CD8-positive, alpha-beta memory T cell (primary cell): ENCODE measurements at regions not wholly inside any gene's neighbourhood (a gene's known extent, or its start where the extent isn't known, plus 50 kb on each side); places are given as distances from the start of the nearest gene placed in this dataset.
A peak's percentile ranks its signal among the peaks of the same experiment; 100 is the strongest.

ENCODE experiments used
- CTCF ChIA-PET: fragments of 350-600 bp; sonication (Branson Sonifier 250); formaldehyde crosslinking; loops from one replicate; lab custom pipeline; 2021; ENCODE audit warnings: antibody characterized with exemption; lab: Charles Lee
- POLR2A ChIA-PET: fragments of 350-600 bp; sonication (Branson Sonifier 250); formaldehyde crosslinking; loops from one replicate; lab custom pipeline; 2021; ENCODE audit warnings: antibody characterized with exemption; lab: Charles Lee
- DNase-seq, 5 donors: peaks; one replicate each; pipeline versions ENCODE4 v3.0.0 to v3.0.0-alpha.2; 2020 to 2022; ENCODE audit warnings: mixed read lengths in 1 of 5
- H3K27ac ChIP-seq: one replicate; pipeline ENCODE4 v1.7.0; 2013; ENCODE audit warnings: low read depth, mild to moderate bottlenecking, low read length, moderate library complexity
- H3K27me3 ChIP-seq: 2 replicates; pipeline ENCODE4 v1.7.0; 2013; ENCODE audit warnings: low read length, mild to moderate bottlenecking; ENCODE audit not compliant: insufficient read depth, poor library complexity, severe bottlenecking
- H3K36me3 ChIP-seq: 2 replicates; pipeline ENCODE4 v1.7.0; 2013; ENCODE audit warnings: mild to moderate bottlenecking, low read length, moderate library complexity; ENCODE audit not compliant: insufficient read depth
- H3K4me1 ChIP-seq: 2 replicates; pipeline ENCODE4 v1.7.0; 2013; ENCODE audit warnings: mild to moderate bottlenecking, low read length, moderate library complexity; ENCODE audit not compliant: insufficient read depth
- H3K4me3 ChIP-seq: 2 replicates; pipeline ENCODE4 v1.7.0; 2013; ENCODE audit warnings: mild to moderate bottlenecking, low read length
- H3K9me3 ChIP-seq: 2 replicates; pipeline ENCODE4 v1.7.0; 2013; ENCODE audit warnings: mild to moderate bottlenecking, low read length
- H3K27ac Mint-ChIP-seq, 8 donors: one replicate each; pipeline ENCODE4 v1.8.0; 2020 to 2021; ENCODE audit warnings: mixed read lengths in 8 of 8, mild to moderate bottlenecking in 6 of 8, inconsistent platforms in 3 of 8, moderate library complexity in 3 of 8
- H3K27me3 Mint-ChIP-seq, 2 donors: one replicate each; pipeline ENCODE4 v1.8.0; 2020 to 2021; ENCODE audit warnings: mixed read lengths in 2 of 2, mild to moderate bottlenecking in 1 of 2, moderate library complexity in 1 of 2
- H3K36me3 Mint-ChIP-seq, 3 donors: one replicate each; pipeline ENCODE4 v1.8.0; 2020 to 2021; ENCODE audit warnings: mixed read lengths in 3 of 3, inconsistent platforms in 1 of 3, mild to moderate bottlenecking in 1 of 3
- H3K4me1 Mint-ChIP-seq, 3 donors: one replicate each; pipeline ENCODE4 v1.8.0; 2020 to 2021; ENCODE audit warnings: mixed read lengths in 3 of 3, inconsistent platforms in 1 of 3, mild to moderate bottlenecking in 1 of 3
- H3K4me3 Mint-ChIP-seq, 7 donors: one replicate each; pipeline ENCODE4 v1.8.0; 2020 to 2021; ENCODE audit warnings: mixed read lengths in 7 of 7, mild to moderate bottlenecking in 6 of 7, moderate library complexity in 4 of 7, inconsistent platforms in 2 of 7
- H3K9me3 Mint-ChIP-seq, 5 donors: one replicate each; pipeline ENCODE4 v1.8.0; 2020 to 2022; ENCODE audit warnings: mixed read lengths in 5 of 5, mild to moderate bottlenecking in 3 of 5, moderate library complexity in 2 of 5, inconsistent platforms in 1 of 5

- Mint-ChIP-seq H3K4me3 (peak overlapping the region in 2 of 7 donors; percentile 12 to 46), H3K27me3 (peaks cover 4% of the 10 kb centered on the region in 2 donors), H3K4me1 (peaks cover 17 to 22% (median 20%) of the 10 kb centered on the region in 3 donors), H3K9me3 (no peaks in the 10 kb centered on the region), H3K27ac (peak overlapping the region in 2 of 8 donors; percentile 11 to 37), H3K36me3 (no peaks in the 10 kb centered on the region)
- no peak overlapping the region for H3K4me3 ChIP-seq
- no peaks in the 10 kb centered on the region for H3K4me1 ChIP-seq
- ChIA-PET POLR2A (no interaction called here), CTCF (no interaction called here)
- H3K27ac ChIP-seq: no peak overlapping the region
- no peaks in the 10 kb centered on the region for H3K36me3 ChIP-seq
- no peaks in the 10 kb centered on the region for H3K9me3 ChIP-seq
- no peak for DNase-seq
- H3K27me3 ChIP-seq: no peaks in the 10 kb centered on the region
These were observed 149.8 kb downstream of the TMCO5A start for GRCh38 chr15:38084289-38084688.

- no peak overlapping the region for H3K4me3 ChIP-seq
- CTCF ChIA-PET: no interaction called here
- H3K4me1 Mint-ChIP-seq: peaks cover 17 to 22% (median 20%) of the 10 kb centered on the region in 3 donors
- H3K4me3 Mint-ChIP-seq: peak overlapping the region in 3 of 7 donors; percentile 5 to 58 (median 28)
- no peaks in the 10 kb centered on the region for H3K27me3 ChIP-seq
- peak overlapping the region in 1 of 8 donors; percentile 25 for H3K27ac Mint-ChIP-seq
- POLR2A ChIA-PET: no interaction called here
- DNase-seq: no peak
- no peaks in the 10 kb centered on the region for H3K4me1 ChIP-seq
- H3K36me3 ChIP-seq: no peaks in the 10 kb centered on the region
- no peaks in the 10 kb centered on the region for H3K9me3 Mint-ChIP-seq
- peaks cover 4% of the 10 kb centered on the region in 2 donors for H3K27me3 Mint-ChIP-seq
- H3K9me3 ChIP-seq: no peaks in the 10 kb centered on the region
- no peaks in the 10 kb centered on the region for H3K36me3 Mint-ChIP-seq
- no peak overlapping the region for H3K27ac ChIP-seq
These were observed 150.7 kb downstream of the TMCO5A start for GRCh38 chr15:38085114-38085513.

- no peak for DNase-seq
- ChIA-PET POLR2A (no interaction called here), CTCF (no interaction called here)
- Mint-ChIP-seq H3K9me3 (no peaks in the 10 kb centered on the region), H3K27ac (no peak overlapping the region), H3K4me1 (peaks cover 17 to 22% (median 20%) of the 10 kb centered on the region in 3 donors), H3K27me3 (peaks cover 4 to 6% of the 10 kb centered on the region in 2 donors), H3K36me3 (no peaks in the 10 kb centered on the region), H3K4me3 (no peak overlapping the region)
- Histone ChIP-seq H3K4me3 (no peak overlapping the region), H3K27me3 (no peaks in the 10 kb centered on the region), H3K36me3 (no peaks in the 10 kb centered on the region), H3K4me1 (no peaks in the 10 kb centered on the region), H3K9me3 (no peaks in the 10 kb centered on the region), H3K27ac (no peak overlapping the region)
These were observed 151.6 kb downstream of the TMCO5A start for GRCh38 chr15:38085931-38086568.

GRCh38 chr15:38086611-38087010 is 152.2 kb downstream of the TMCO5A start:
- no peak overlapping the region for H3K27ac ChIP-seq
- POLR2A ChIA-PET: no interaction called here
- peaks cover 17 to 22% (median 20%) of the 10 kb centered on the region in 3 donors for H3K4me1 Mint-ChIP-seq
- no peaks in the 10 kb centered on the region for H3K36me3 Mint-ChIP-seq
- no peak overlapping the region for H3K27ac Mint-ChIP-seq
- H3K4me3 Mint-ChIP-seq: no peak overlapping the region
- DNase-seq: no peak
- H3K27me3 ChIP-seq: no peaks in the 10 kb centered on the region
- H3K4me1 ChIP-seq: no peaks in the 10 kb centered on the region
- H3K9me3 Mint-ChIP-seq: no peaks in the 10 kb centered on the region
- CTCF ChIA-PET: no interaction called here
- H3K4me3 ChIP-seq: no peak overlapping the region
- no peaks in the 10 kb centered on the region for H3K9me3 ChIP-seq
- no peaks in the 10 kb centered on the region for H3K36me3 ChIP-seq
- H3K27me3 Mint-ChIP-seq: peaks cover 4 to 6% of the 10 kb centered on the region in 2 donors

- DNase-seq: no peak
- no peaks in the 10 kb centered on the region for H3K36me3 ChIP-seq
- peaks cover 4 to 5% of the 10 kb centered on the region in 2 donors for H3K27me3 Mint-ChIP-seq
- H3K36me3 Mint-ChIP-seq: no peaks in the 10 kb centered on the region
- no peaks in the 10 kb centered on the region for H3K9me3 ChIP-seq
- H3K4me3 ChIP-seq: no peak overlapping the region
- no peaks in the 10 kb centered on the region for H3K9me3 Mint-ChIP-seq
- H3K4me1 Mint-ChIP-seq: peaks cover 14 to 17% (median 16%) of the 10 kb centered on the region in 3 donors
- no peak overlapping the region for H3K27ac Mint-ChIP-seq
- no peak overlapping the region for H3K4me3 Mint-ChIP-seq
- ChIA-PET POLR2A (no interaction called here), CTCF (no interaction called here)
- no peaks in the 10 kb centered on the region for H3K4me1 ChIP-seq
- no peaks in the 10 kb centered on the region for H3K27me3 ChIP-seq
- H3K27ac ChIP-seq: no peak overlapping the region
These were observed 154.5 kb downstream of the TMCO5A start for GRCh38 chr15:38088971-38089370.

- no peak overlapping the region for H3K27ac Mint-ChIP-seq
- CTCF ChIA-PET: no interaction called here
- H3K9me3 ChIP-seq: no peaks in the 10 kb centered on the region
- POLR2A ChIA-PET: no interaction called here
- no peaks in the 10 kb centered on the region for H3K27me3 ChIP-seq
- no peak overlapping the region for H3K4me3 Mint-ChIP-seq
- no peak overlapping the region for H3K4me3 ChIP-seq
- H3K27ac ChIP-seq: no peak overlapping the region
- H3K36me3 ChIP-seq: no peaks in the 10 kb centered on the region
- no peaks in the 10 kb centered on the region for H3K4me1 ChIP-seq
- no peaks in the 10 kb centered on the region for H3K36me3 Mint-ChIP-seq
- peaks cover 1 to 5% (median 4%) of the 10 kb centered on the region in 3 donors for H3K4me1 Mint-ChIP-seq
- no peak for DNase-seq
- no peaks in the 10 kb centered on the region for H3K9me3 Mint-ChIP-seq
- peaks cover 4% of the 10 kb centered on the region in 2 donors for H3K27me3 Mint-ChIP-seq
These were observed 155.8 kb downstream of the TMCO5A start for GRCh38 chr15:38090223-38090622.

GRCh38 chr15:38090678-38091077 is 156.2 kb downstream of the TMCO5A start:
- no peak overlapping the region for H3K4me3 ChIP-seq
- Mint-ChIP-seq H3K36me3 (no peaks in the 10 kb centered on the region), H3K4me3 (no peak overlapping the region), H3K4me1 (peaks cover 0 to 3% (median under 1%) of the 10 kb centered on the region in 3 donors), H3K27ac (no peak overlapping the region), H3K9me3 (peaks cover 0 to 3% (median 2%) of the 10 kb centered on the region in 5 donors), H3K27me3 (peaks cover 6 to 7% of the 10 kb centered on the region in 2 donors)
- POLR2A ChIA-PET: no interaction called here
- no peaks in the 10 kb centered on the region for H3K9me3 ChIP-seq
- CTCF ChIA-PET: no interaction called here
- no peak for DNase-seq
- no peak overlapping the region for H3K27ac ChIP-seq
- no peaks in the 10 kb centered on the region for H3K4me1 ChIP-seq
- no peaks in the 10 kb centered on the region for H3K27me3 ChIP-seq
- H3K36me3 ChIP-seq: no peaks in the 10 kb centered on the region

GRCh38 chr15:38091078-38091645 is 156.7 kb downstream of the TMCO5A start:
- Mint-ChIP-seq H3K4me3 (no peak overlapping the region), H3K27me3 (peaks cover 6 to 9% of the 10 kb centered on the region in 2 donors), H3K4me1 (no peaks in the 10 kb centered on the region), H3K27ac (no peak overlapping the region), H3K9me3 (peaks cover 0 to 6% (median 4%) of the 10 kb centered on the region in 5 donors), H3K36me3 (peaks cover 0 to 2% (median 0%) of the 10 kb centered on the region in 3 donors)
- ChIA-PET CTCF (no interaction called here), POLR2A (no interaction called here)
- no peaks in the 10 kb centered on the region for H3K27me3 ChIP-seq
- no peaks in the 10 kb centered on the region for H3K36me3 ChIP-seq
- no peaks in the 10 kb centered on the region for H3K4me1 ChIP-seq
- no peak overlapping the region for H3K27ac ChIP-seq
- H3K4me3 ChIP-seq: no peak overlapping the region
- DNase-seq: no peak
- H3K9me3 ChIP-seq: no peaks in the 10 kb centered on the region
